H9 (cell line): ENCODE measurements at regions not wholly inside any gene's neighbourhood (a gene's known extent, or its start where the extent isn't known, plus 50 kb on each side); places are given as distances from the start of the nearest gene placed in this dataset.

Source experiments
- DNase-seq: peaks from one replicate; pipeline ENCODE4 v3.0.0-alpha.2; 2017
- H2AFZ ChIP-seq: one replicate; pipeline ENCODE4 v1.6.1; 2013; ENCODE audit warnings: mild to moderate bottlenecking, low read length, control low read depth, moderate library complexity
- H2AK5ac ChIP-seq: 2 replicates; pipeline ENCODE4 v1.6.1; 2013; ENCODE audit warnings: low read length, control low read depth, mixed read lengths; ENCODE audit not compliant: insufficient read length
- H2BK120ac ChIP-seq: one replicate; pipeline ENCODE4 v1.6.1; 2013; ENCODE audit warnings: low read depth, mild to moderate bottlenecking, low read length, control low read depth, inconsistent platforms; ENCODE audit not compliant: poor library complexity, severe bottlenecking
- H2BK12ac ChIP-seq: 2 replicates; pipeline ENCODE4 v1.6.1; 2013; ENCODE audit warnings: low read length, control low read depth, mixed read lengths, low read depth; ENCODE audit not compliant: insufficient read length
- H2BK15ac ChIP-seq: 2 replicates; pipeline ENCODE4 v1.6.1; 2013; ENCODE audit warnings: low read depth, low read length, control low read depth
- H2BK20ac ChIP-seq: one replicate; pipeline ENCODE4 v1.6.1; 2013; ENCODE audit warnings: low read depth, mild to moderate bottlenecking, low read length, control low read depth, inconsistent platforms; ENCODE audit not compliant: poor library complexity, severe bottlenecking
- H2BK5ac ChIP-seq: 2 replicates; pipeline ENCODE4 v1.6.1; 2013; ENCODE audit warnings: low read length, control low read depth, mixed read lengths; ENCODE audit not compliant: insufficient read length
- H3K14ac ChIP-seq: 2 replicates; pipeline ENCODE4 v1.6.1; 2013; ENCODE audit warnings: low read length, control low read depth; ENCODE audit not compliant: insufficient read depth
- H3K18ac ChIP-seq: 2 replicates; pipeline ENCODE4 v1.6.1; 2013; ENCODE audit warnings: low read depth, mild to moderate bottlenecking, mixed read lengths, low read length, control low read depth; ENCODE audit not compliant: insufficient read length
- H3K23ac ChIP-seq: 2 replicates; pipeline ENCODE4 v1.6.1; 2013; ENCODE audit warnings: low read length, control low read depth, mixed read lengths, low read depth; ENCODE audit not compliant: insufficient read length
- H3K23me2 ChIP-seq: 2 replicates; pipeline ENCODE4 v1.6.1; 2013; ENCODE audit warnings: low read depth, mild to moderate bottlenecking, mixed read lengths, low read length, control low read depth; ENCODE audit not compliant: insufficient read length, poor library complexity, severe bottlenecking
- H3K27ac ChIP-seq: 2 replicates; pipeline ENCODE4 v1.5.1; 2013; ENCODE audit warnings: low read length, control low read depth, mixed read lengths, low read depth; ENCODE audit not compliant: insufficient read length
- H3K27me3 ChIP-seq: 2 replicates; pipeline ENCODE4 v1.6.1; 2013; ENCODE audit warnings: low read length, control low read depth, inconsistent platforms; ENCODE audit not compliant: insufficient read depth
- H3K4ac ChIP-seq: 2 replicates; pipeline ENCODE4 v1.6.1; 2013; ENCODE audit warnings: low read depth, mild to moderate bottlenecking, control low read depth, inconsistent platforms, low read length, moderate library complexity
- H3K4me1 ChIP-seq: 2 replicates; pipeline ENCODE4 v1.6.1; 2013; ENCODE audit warnings: low read length, control low read depth, inconsistent platforms; ENCODE audit not compliant: insufficient read depth
- H3K4me2 ChIP-seq: 2 replicates; pipeline ENCODE4 v1.6.1; 2013; ENCODE audit warnings: low read length, control low read depth, mixed read lengths; ENCODE audit not compliant: insufficient read length, insufficient read depth
- H3K56ac ChIP-seq: 2 replicates; pipeline ENCODE4 v1.6.1; 2013; ENCODE audit warnings: low read depth, mild to moderate bottlenecking, mixed read lengths, low read length, control low read depth; ENCODE audit not compliant: insufficient read length
- H3K79me1 ChIP-seq: 2 replicates; pipeline ENCODE4 v1.6.1; 2013; ENCODE audit warnings: low read depth, mild to moderate bottlenecking, moderate library complexity, low read length, control low read depth, inconsistent platforms; ENCODE audit not compliant: insufficient read depth, poor library complexity, severe bottlenecking
- H3K79me2 ChIP-seq: 2 replicates; pipeline ENCODE4 v1.6.1; 2013; ENCODE audit warnings: low read length, control low read depth, inconsistent platforms; ENCODE audit not compliant: insufficient read depth
- H3K9ac ChIP-seq: 2 replicates; pipeline ENCODE4 v1.6.1; 2013; ENCODE audit warnings: low read length, control low read depth, mixed read lengths; ENCODE audit not compliant: insufficient read length; ENCODE audit errors: extremely low read depth
- H3K9me3 ChIP-seq: one replicate; pipeline ENCODE4 v1.6.1; 2013; ENCODE audit warnings: low read depth, low read length, inconsistent platforms; ENCODE audit not compliant: control insufficient read depth
- H3T11ph ChIP-seq: one replicate; pipeline ENCODE4 v1.6.1; 2013; ENCODE audit warnings: mild to moderate bottlenecking, low read length, control low read depth, inconsistent platforms
- H4K20me1 ChIP-seq: one replicate; pipeline ENCODE4 v1.6.1; 2013; ENCODE audit not compliant: control insufficient read depth, insufficient read length, insufficient read depth
- H4K5ac ChIP-seq: 2 replicates; pipeline ENCODE4 v1.6.1; 2013; ENCODE audit warnings: low read depth, mild to moderate bottlenecking, mixed read lengths, low read length, control low read depth; ENCODE audit not compliant: insufficient read length
- H4K8ac ChIP-seq: replicated peaks from 2 replicates; pipeline ENCODE4 v1.6.1; 2013; ENCODE audit warnings: low read length, control low read depth, mixed read lengths, low read depth; ENCODE audit not compliant: insufficient read length
- H4K91ac ChIP-seq: 2 replicates; pipeline ENCODE4 v1.6.1; 2013; ENCODE audit warnings: low read depth, mild to moderate bottlenecking, moderate library complexity, mixed read lengths, low read length, control low read depth; ENCODE audit not compliant: insufficient read length
- H3K27ac Mint-ChIP-seq, 3 experiments: 2 replicates in 2 of 3; 3 replicates in 1 of 3; pipeline ENCODE4 v1.8.0; 2020 to 2021; ENCODE audit warnings: mixed read lengths in 3 of 3, mild to moderate bottlenecking in 1 of 3, moderate library complexity in 1 of 3
- H3K27me3 Mint-ChIP-seq: 2 replicates; pipeline ENCODE4 v1.8.0; 2021; ENCODE audit warnings: low read depth, mild to moderate bottlenecking, moderate library complexity, mixed read lengths
- H3K36me3 Mint-ChIP-seq, 3 experiments: 2 replicates in 2 of 3; 3 replicates in 1 of 3; pipeline ENCODE4 v1.8.0; 2020 to 2021; ENCODE audit warnings: low read depth in 3 of 3, mixed read lengths in 3 of 3; ENCODE audit not compliant: insufficient read depth in 1 of 3
- H3K4me1 Mint-ChIP-seq, 2 experiments: 2 replicates each; pipeline ENCODE4 v1.8.0; 2020; ENCODE audit warnings: mixed read lengths in 2 of 2
- H3K4me3 Mint-ChIP-seq, 2 experiments: 2 replicates in 1 of 2; 3 replicates in 1 of 2; pipeline ENCODE4 v1.8.0; 2020 to 2021; ENCODE audit warnings: mild to moderate bottlenecking in 2 of 2, mixed read lengths in 2 of 2, moderate library complexity in 1 of 2
- H3K9me3 Mint-ChIP-seq, 2 experiments: 2 replicates in 1 of 2; 3 replicates in 1 of 2; pipeline ENCODE4 v1.8.0; 2020; ENCODE audit warnings: mild to moderate bottlenecking in 2 of 2, mixed read lengths in 2 of 2, moderate library complexity in 1 of 2
- TF ChIP-seq, protein P1 (sequence below): fragments of 200-600 bp; sonication (generic); conservative IDR thresholded peaks from 3 replicates; pipeline ENCODE4 v1.8.0; 2021; ENCODE audit warnings: antibody characterized with exemption, mild to moderate bottlenecking

DNA sequence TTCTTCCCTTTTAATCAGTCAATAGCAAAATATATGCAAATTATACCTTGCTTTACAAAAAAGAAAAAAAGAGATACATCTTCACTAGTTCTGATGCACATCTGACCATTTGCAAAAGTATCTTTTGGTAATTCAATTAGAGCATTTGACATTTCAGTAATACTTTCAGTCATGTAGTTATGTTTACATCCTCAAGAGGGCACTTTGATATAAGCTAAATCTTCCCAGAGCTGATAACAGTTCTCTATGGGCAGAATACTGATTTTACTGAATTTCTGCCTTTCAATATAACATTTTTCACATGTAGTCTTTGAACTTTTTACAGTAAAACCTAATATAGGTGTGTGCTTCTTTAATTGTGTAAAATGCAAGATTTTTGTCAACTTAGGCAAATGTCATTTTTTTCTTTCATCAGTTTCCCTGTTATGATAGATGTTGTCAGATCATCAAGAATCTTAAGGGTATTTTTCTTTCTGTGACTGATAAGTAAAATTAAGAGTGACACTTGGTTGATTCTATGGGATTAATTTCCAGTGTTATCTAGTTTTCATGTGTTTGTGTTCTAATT lies 703.5 kb upstream of the SEMA3D start:
- no peak overlapping the region for H2BK15ac ChIP-seq
- no peak overlapping the region for H3K27ac ChIP-seq
- H3K79me1 ChIP-seq = no peaks in the 10 kb centered on the region
- no peak overlapping the region for H3K9ac ChIP-seq
- no peaks in the 10 kb centered on the region for H3K9me3 Mint-ChIP-seq
- H3K36me3 Mint-ChIP-seq = no peaks in the 10 kb centered on the region
- TF ChIP-seq, protein P1, sequence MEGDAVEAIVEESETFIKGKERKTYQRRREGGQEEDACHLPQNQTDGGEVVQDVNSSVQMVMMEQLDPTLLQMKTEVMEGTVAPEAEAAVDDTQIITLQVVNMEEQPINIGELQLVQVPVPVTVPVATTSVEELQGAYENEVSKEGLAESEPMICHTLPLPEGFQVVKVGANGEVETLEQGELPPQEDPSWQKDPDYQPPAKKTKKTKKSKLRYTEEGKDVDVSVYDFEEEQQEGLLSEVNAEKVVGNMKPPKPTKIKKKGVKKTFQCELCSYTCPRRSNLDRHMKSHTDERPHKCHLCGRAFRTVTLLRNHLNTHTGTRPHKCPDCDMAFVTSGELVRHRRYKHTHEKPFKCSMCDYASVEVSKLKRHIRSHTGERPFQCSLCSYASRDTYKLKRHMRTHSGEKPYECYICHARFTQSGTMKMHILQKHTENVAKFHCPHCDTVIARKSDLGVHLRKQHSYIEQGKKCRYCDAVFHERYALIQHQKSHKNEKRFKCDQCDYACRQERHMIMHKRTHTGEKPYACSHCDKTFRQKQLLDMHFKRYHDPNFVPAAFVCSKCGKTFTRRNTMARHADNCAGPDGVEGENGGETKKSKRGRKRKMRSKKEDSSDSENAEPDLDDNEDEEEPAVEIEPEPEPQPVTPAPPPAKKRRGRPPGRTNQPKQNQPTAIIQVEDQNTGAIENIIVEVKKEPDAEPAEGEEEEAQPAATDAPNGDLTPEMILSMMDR = peak; percentile 75
- no peaks in the 10 kb centered on the region for H4K20me1 ChIP-seq
- no peak overlapping the region for H2AFZ ChIP-seq
- H3K79me2 ChIP-seq = no peaks in the 10 kb centered on the region
- H3K4me1 ChIP-seq = no peaks in the 10 kb centered on the region
- H3K27ac Mint-ChIP-seq = no peak overlapping the region
- H3K4me3 Mint-ChIP-seq = no peak overlapping the region
- no peak for DNase-seq
- no peak overlapping the region for H2BK5ac ChIP-seq
- no peaks in the 10 kb centered on the region for H3K27me3 Mint-ChIP-seq
- no peaks in the 10 kb centered on the region for H3K27me3 ChIP-seq
- no peak overlapping the region for H2BK12ac ChIP-seq
- no peak overlapping the region for H3K18ac ChIP-seq
- no peak overlapping the region for H3K23ac ChIP-seq
- H3K4ac ChIP-seq = no peak overlapping the region
- H4K8ac ChIP-seq = no peak overlapping the region
- H3K56ac ChIP-seq = no peak overlapping the region
- no peaks in the 10 kb centered on the region for H3K9me3 ChIP-seq
- H3K23me2 ChIP-seq = no peaks in the 10 kb centered on the region
- no peak overlapping the region for H3K14ac ChIP-seq
- H2BK20ac ChIP-seq = no peak overlapping the region
- no peak overlapping the region for H2AK5ac ChIP-seq
- H3K4me2 ChIP-seq = no peak overlapping the region
- no peak overlapping the region for H4K91ac ChIP-seq
- H3T11ph ChIP-seq = no peak overlapping the region
- no peak overlapping the region for H2BK120ac ChIP-seq
- peaks cover 0 to 6% of the 10 kb centered on the region in 2 experiments; a peak in 3 of 4 replicates for H3K4me1 Mint-ChIP-seq
- no peak overlapping the region for H4K5ac ChIP-seq
